ENCODE measurements at regions not wholly inside any gene's neighbourhood (a gene's known extent, or its start where the extent isn't known, plus 50 kb on each side); places are given as distances from the start of the nearest gene placed in this dataset.

- DNase-seq: no peak
These were observed 214.2 kb downstream of the ELAVL2 start for GRCh38 chr9:23611869-23612268.

- no peak for DNase-seq
These were observed 210.5 kb downstream of the ELAVL2 start for GRCh38 chr9:23615569-23615968.

GRCh38 chr9:23621188-23621587, 204.9 kb downstream of the ELAVL2 start:
- no peak for DNase-seq

- no peak for DNase-seq
These were observed 204.1 kb downstream of the ELAVL2 start for GRCh38 chr9:23621924-23622323.

GRCh38 chr9:23622396-23622795, 203.6 kb downstream of the ELAVL2 start:
- no peak for DNase-seq

- DNase-seq: no peak
These were observed 195.6 kb downstream of the ELAVL2 start for GRCh38 chr9:23630488-23630887.

- DNase-seq: no peak
These were observed 190.8 kb downstream of the ELAVL2 start for GRCh38 chr9:23635276-23635675.

- no peak for DNase-seq
These were observed 189.8 kb downstream of the ELAVL2 start for GRCh38 chr9:23636199-23636598.

- DNase-seq: no peak
These were observed 188.0 kb downstream of the ELAVL2 start for GRCh38 chr9:23638011-23638410.

- no peak for DNase-seq
These were observed 187.1 kb downstream of the ELAVL2 start for GRCh38 chr9:23638837-23639426.

All from SHP77 (cell line).